HepG2 (cell line): ENCODE measurements at regions not wholly inside any gene's neighbourhood (a gene's known extent, or its start where the extent isn't known, plus 50 kb on each side); places are given as distances from the start of the nearest gene placed in this dataset.

ENCODE experiments used
- FOXJ3 ChIP-seq: sonication (generic); formaldehyde crosslinking; IDR thresholded peaks from 2 replicates; pipeline ENCODE4 v1.4.0; 2020; ENCODE audit warnings: missing genetic modification reagents, mild to moderate bottlenecking, borderline replicate concordance
- NFE2L1 ChIP-seq: sonication (generic); formaldehyde crosslinking; IDR thresholded peaks from 2 replicates; pipeline ENCODE4 v1.4.0; 2020; ENCODE audit warnings: missing genetic modification reagents, mild to moderate bottlenecking, borderline replicate concordance
- NR3C1 ChIP-seq: sonication (generic); formaldehyde crosslinking; IDR thresholded peaks from 2 replicates; pipeline ENCODE4 v1.4.0; 2020; ENCODE audit warnings: missing genetic modification reagents
- PCBP2 ChIP-seq: fragments of 200-400 bp; formaldehyde crosslinking; optimal IDR thresholded peaks from 2 replicates; pipeline ENCODE3; 2018; ENCODE audit warnings: low read length, low read depth; ENCODE audit not compliant: poor library complexity, severe bottlenecking
- POLR2AphosphoS5 ChIP-seq: IDR thresholded peaks from 2 replicates; pipeline ENCODE4 v1.6.1; 2012; ENCODE audit warnings: low read depth, low read length
- REL ChIP-seq: sonication (generic); formaldehyde crosslinking; conservative IDR thresholded peaks from 2 replicates; pipeline ENCODE4 v1.8.0; 2022; ENCODE audit warnings: mild to moderate bottlenecking, missing genetic modification reagents, moderate library complexity
- SP1 ChIP-seq, 2 experiments: fragments of 450-650 bp in 1 of 2; sonication (generic) in 1 of 2; formaldehyde crosslinking in 1 of 2; IDR thresholded peaks; 2 replicates each; pipeline versions ENCODE4 v1.4.0 to v1.6.1; 2016 to 2020; ENCODE audit warnings: missing genetic modification reagents in 1 of 2
- USF2 ChIP-seq, 2 experiments: sonication (generic) in 1 of 2; formaldehyde crosslinking in 1 of 2; IDR thresholded peaks; 2 replicates each; pipeline versions ENCODE4 v1.5.1 to v1.6.1; 2011 to 2020; ENCODE audit warnings: borderline replicate concordance in 1 of 2, low read depth in 1 of 2, low read length in 1 of 2, mild to moderate bottlenecking in 1 of 2, missing genetic modification reagents in 1 of 2, moderate library complexity in 1 of 2
- ZBTB33 ChIP-seq: sonication (generic); formaldehyde crosslinking; IDR thresholded peaks from 2 replicates; pipeline ENCODE4 v1.4.0; 2020; ENCODE audit warnings: missing genetic modification reagents
- TF ChIP-seq, protein P1 (sequence below): sonication (generic); formaldehyde crosslinking; IDR thresholded peaks from 2 replicates; pipeline ENCODE4 v1.5.0; 2020; ENCODE audit warnings: mild to moderate bottlenecking, missing genetic modification reagents, moderate library complexity

- TF ChIP-seq NFE2L1 (CRISPR knock-in tag) (no peak), NR3C1 (CRISPR knock-in tag) (no peak), REL (CRISPR knock-in tag) (no peak), USF2 (IDR thresholded peaks at IDR 0.05; ENCODE audit: low read depth, low read length) (no peak), USF2 (CRISPR knock-in tag; IDR thresholded peaks at IDR 0.05; ENCODE audit: borderline replicate concordance) (no peak), ZBTB33 (CRISPR knock-in tag) (no peak), PCBP2 (no peak), POLR2AphosphoS5 (no peak), FOXJ3 (no peak), SP1 (IDR thresholded peaks at IDR 0.05) (no peak), SP1 (CRISPR knock-in tag; IDR thresholded peaks at IDR 0.05) (no peak)
- TF ChIP-seq, protein P1, sequence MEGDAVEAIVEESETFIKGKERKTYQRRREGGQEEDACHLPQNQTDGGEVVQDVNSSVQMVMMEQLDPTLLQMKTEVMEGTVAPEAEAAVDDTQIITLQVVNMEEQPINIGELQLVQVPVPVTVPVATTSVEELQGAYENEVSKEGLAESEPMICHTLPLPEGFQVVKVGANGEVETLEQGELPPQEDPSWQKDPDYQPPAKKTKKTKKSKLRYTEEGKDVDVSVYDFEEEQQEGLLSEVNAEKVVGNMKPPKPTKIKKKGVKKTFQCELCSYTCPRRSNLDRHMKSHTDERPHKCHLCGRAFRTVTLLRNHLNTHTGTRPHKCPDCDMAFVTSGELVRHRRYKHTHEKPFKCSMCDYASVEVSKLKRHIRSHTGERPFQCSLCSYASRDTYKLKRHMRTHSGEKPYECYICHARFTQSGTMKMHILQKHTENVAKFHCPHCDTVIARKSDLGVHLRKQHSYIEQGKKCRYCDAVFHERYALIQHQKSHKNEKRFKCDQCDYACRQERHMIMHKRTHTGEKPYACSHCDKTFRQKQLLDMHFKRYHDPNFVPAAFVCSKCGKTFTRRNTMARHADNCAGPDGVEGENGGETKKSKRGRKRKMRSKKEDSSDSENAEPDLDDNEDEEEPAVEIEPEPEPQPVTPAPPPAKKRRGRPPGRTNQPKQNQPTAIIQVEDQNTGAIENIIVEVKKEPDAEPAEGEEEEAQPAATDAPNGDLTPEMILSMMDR (CRISPR knock-in tag), result no peak
Measured at GRCh38 chr3:59605944-59606534, 556.2 kb upstream of the CFAP20DC start.
